Neural progenitor cell (in vitro differentiated cells): ENCODE measurements at regions not wholly inside any gene's neighbourhood (a gene's known extent, or its start where the extent isn't known, plus 50 kb on each side); places are given as distances from the start of the nearest gene placed in this dataset.

ENCODE experiments used
- DNase-seq: peaks from one replicate; pipeline ENCODE4 v3.0.0-alpha.2; 2016; ENCODE audit warnings: low spot score
- H2AFZ ChIP-seq: fragments of 200-600 bp; sonication (generic); replicated peaks from 2 replicates; pipeline ENCODE4 v1.6.1; 2016; ENCODE audit warnings: antibody characterized with exemption
- H3F3A ChIP-seq: fragments of 200-600 bp; sonication (generic); 2 replicates; pipeline ENCODE4 v1.6.1; 2016; ENCODE audit warnings: antibody characterized with exemption, low read depth
- H3K27ac ChIP-seq: fragments of 200-600 bp; sonication (generic); 2 replicates; pipeline ENCODE4 v1.5.1; 2016; ENCODE audit warnings: mild to moderate bottlenecking
- H3K27me3 ChIP-seq: fragments of 200-600 bp; sonication (generic); 2 replicates; pipeline ENCODE4 v1.6.1; 2016; ENCODE audit warnings: mild to moderate bottlenecking, moderate library complexity
- H3K36me3 ChIP-seq: fragments of 200-600 bp; sonication (generic); 2 replicates; pipeline ENCODE4 v1.5.1; 2016
- H3K4me1 ChIP-seq: fragments of 200-600 bp; sonication (generic); 2 replicates; pipeline ENCODE4 v1.6.1; 2016; ENCODE audit warnings: mixed run types
- H3K4me2 ChIP-seq: fragments of 200-600 bp; sonication (generic); 2 replicates; pipeline ENCODE4 v1.6.1; 2016
- H3K4me3 ChIP-seq: fragments of 200-600 bp; sonication (generic); 2 replicates; pipeline ENCODE4 v1.5.1; 2016
- H3K79me2 ChIP-seq: fragments of 200-600 bp; sonication (generic); 2 replicates; pipeline ENCODE4 v1.6.1; 2016; ENCODE audit warnings: low read depth
- H3K9ac ChIP-seq: fragments of 200-600 bp; sonication (generic); 2 replicates; pipeline ENCODE4 v1.6.1; 2016
- H3K9me3 ChIP-seq: fragments of 200-600 bp; sonication (generic); 2 replicates; pipeline ENCODE4 v1.5.1; 2016; ENCODE audit warnings: low read depth
- H4K20me1 ChIP-seq: fragments of 200-600 bp; sonication (generic); 2 replicates; pipeline ENCODE4 v1.6.1; 2016; ENCODE audit warnings: low read depth
- H3K27ac Mint-ChIP-seq: 3 replicates; pipeline ENCODE4 v1.8.0; 2021; ENCODE audit warnings: mixed read lengths
- H3K27me3 Mint-ChIP-seq: 2 replicates; pipeline ENCODE4 v1.8.0; 2022; ENCODE audit warnings: low read depth, mild to moderate bottlenecking, inconsistent platforms, moderate library complexity, mixed read lengths; ENCODE audit not compliant: insufficient read depth
- H3K36me3 Mint-ChIP-seq: 3 replicates; pipeline ENCODE4 v1.8.0; 2021; ENCODE audit warnings: mixed read lengths
- H3K4me1 Mint-ChIP-seq: 3 replicates; pipeline ENCODE4 v1.8.0; 2021; ENCODE audit warnings: mixed read lengths
- H3K4me3 Mint-ChIP-seq: 3 replicates; pipeline ENCODE4 v1.8.0; 2021; ENCODE audit warnings: mild to moderate bottlenecking, moderate library complexity, mixed read lengths
- H3K9me3 Mint-ChIP-seq: 3 replicates; pipeline ENCODE4 v1.8.0; 2020; ENCODE audit warnings: mixed read lengths
- EZH2 ChIP-seq: fragments of 200-600 bp; sonication (generic); IDR thresholded peaks from 2 replicates; pipeline ENCODE4 v1.6.1; 2017; ENCODE audit warnings: antibody characterized with exemption, mild to moderate bottlenecking, moderate library complexity
- EZH2phosphoT487 ChIP-seq: fragments of 200-600 bp; sonication (generic); IDR thresholded peaks from 2 replicates; pipeline ENCODE4 v1.6.1; 2017; ENCODE audit warnings: antibody characterized with exemption
- TF ChIP-seq, protein P1 (sequence below): fragments of 200-600 bp; sonication (generic); IDR thresholded peaks from 2 replicates; pipeline ENCODE4 v1.5.1; 2017; ENCODE audit warnings: antibody characterized with exemption, mild to moderate bottlenecking

DNA sequence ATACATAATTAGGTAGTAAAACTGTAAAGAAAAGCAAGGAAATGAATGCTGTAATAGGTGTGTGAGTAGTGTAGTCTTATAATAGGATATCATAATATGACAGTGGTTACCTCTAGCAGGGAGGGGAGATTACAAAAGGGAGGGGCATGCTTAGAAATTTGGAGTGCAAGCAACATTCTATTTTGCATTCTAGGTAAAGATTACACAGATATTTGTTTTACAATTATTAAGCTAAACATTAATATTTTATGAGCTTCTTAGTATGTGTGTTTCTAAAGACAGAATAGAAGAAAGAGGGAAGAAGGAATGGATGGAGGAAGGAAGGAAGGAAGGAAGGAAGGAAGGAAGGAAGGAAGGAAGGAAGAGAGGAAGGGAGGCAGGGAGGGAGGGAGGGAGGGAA lies 177.9 kb downstream of the PAX3 start:
- Histone ChIP-seq H3K4me1 (no peaks in the 10 kb centered on the region), H3K4me2 (no peak overlapping the region), H2AFZ (no peak overlapping the region), H3K27ac (no peak overlapping the region), H3K9me3 (no peaks in the 10 kb centered on the region), H3K79me2 (no peaks in the 10 kb centered on the region), H3F3A (no peaks in the 10 kb centered on the region), H3K27me3 (peaks cover 11% of the 10 kb centered on the region), H4K20me1 (no peaks in the 10 kb centered on the region), H3K9ac (no peak overlapping the region), H3K36me3 (no peaks in the 10 kb centered on the region), H3K4me3 (no peak overlapping the region)
- TF ChIP-seq EZH2phosphoT487: no peak
- Mint-ChIP-seq H3K36me3 (no peaks in the 10 kb centered on the region), H3K4me3 (no peak overlapping the region), H3K27me3 (no peaks in the 10 kb centered on the region), H3K27ac (no peak overlapping the region), H3K4me1 (peaks cover 3% of the 10 kb centered on the region), H3K9me3 (peaks cover 2% of the 10 kb centered on the region)
- no peak for DNase-seq

DNA sequence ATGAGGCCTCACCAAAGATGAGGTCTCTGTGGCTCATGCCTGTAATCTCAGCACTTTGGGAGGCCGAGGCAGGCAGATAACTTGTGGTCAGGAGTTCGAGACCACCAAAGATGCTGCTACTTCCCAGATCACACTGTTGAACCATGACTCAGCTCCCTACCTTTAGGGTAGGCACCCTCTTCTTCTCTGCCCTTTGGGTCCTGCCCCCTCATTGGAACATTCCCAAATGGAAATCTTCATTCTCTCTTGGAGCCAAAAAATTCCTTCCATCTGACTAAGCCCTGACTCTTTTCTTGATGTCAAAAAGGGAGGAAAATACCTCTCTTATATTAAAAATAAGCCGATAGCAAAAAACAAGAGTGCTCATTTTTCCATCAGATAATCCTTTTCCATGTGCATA lies 183.5 kb downstream of the PAX3 start:
- Histone ChIP-seq H3K79me2 (no peaks in the 10 kb centered on the region), H2AFZ (no peak overlapping the region), H3K9me3 (no peaks in the 10 kb centered on the region), H3F3A (no peaks in the 10 kb centered on the region), H3K4me1 (no peaks in the 10 kb centered on the region), H3K4me3 (no peak overlapping the region), H3K4me2 (no peak overlapping the region), H4K20me1 (no peaks in the 10 kb centered on the region), H3K27me3 (peaks cover 11% of the 10 kb centered on the region), H3K27ac (no peak overlapping the region), H3K9ac (no peak overlapping the region), H3K36me3 (no peaks in the 10 kb centered on the region)
- Mint-ChIP-seq H3K27ac (no peak overlapping the region), H3K9me3 (peaks cover 2% of the 10 kb centered on the region), H3K27me3 (no peaks in the 10 kb centered on the region), H3K4me3 (no peak overlapping the region), H3K36me3 (no peaks in the 10 kb centered on the region), H3K4me1 (no peaks in the 10 kb centered on the region)
- DNase-seq: no peak
- TF ChIP-seq EZH2phosphoT487: no peak
- TF ChIP-seq, protein P1, sequence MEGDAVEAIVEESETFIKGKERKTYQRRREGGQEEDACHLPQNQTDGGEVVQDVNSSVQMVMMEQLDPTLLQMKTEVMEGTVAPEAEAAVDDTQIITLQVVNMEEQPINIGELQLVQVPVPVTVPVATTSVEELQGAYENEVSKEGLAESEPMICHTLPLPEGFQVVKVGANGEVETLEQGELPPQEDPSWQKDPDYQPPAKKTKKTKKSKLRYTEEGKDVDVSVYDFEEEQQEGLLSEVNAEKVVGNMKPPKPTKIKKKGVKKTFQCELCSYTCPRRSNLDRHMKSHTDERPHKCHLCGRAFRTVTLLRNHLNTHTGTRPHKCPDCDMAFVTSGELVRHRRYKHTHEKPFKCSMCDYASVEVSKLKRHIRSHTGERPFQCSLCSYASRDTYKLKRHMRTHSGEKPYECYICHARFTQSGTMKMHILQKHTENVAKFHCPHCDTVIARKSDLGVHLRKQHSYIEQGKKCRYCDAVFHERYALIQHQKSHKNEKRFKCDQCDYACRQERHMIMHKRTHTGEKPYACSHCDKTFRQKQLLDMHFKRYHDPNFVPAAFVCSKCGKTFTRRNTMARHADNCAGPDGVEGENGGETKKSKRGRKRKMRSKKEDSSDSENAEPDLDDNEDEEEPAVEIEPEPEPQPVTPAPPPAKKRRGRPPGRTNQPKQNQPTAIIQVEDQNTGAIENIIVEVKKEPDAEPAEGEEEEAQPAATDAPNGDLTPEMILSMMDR: no peak
- TF ChIP-seq EZH2: no peak

DNA sequence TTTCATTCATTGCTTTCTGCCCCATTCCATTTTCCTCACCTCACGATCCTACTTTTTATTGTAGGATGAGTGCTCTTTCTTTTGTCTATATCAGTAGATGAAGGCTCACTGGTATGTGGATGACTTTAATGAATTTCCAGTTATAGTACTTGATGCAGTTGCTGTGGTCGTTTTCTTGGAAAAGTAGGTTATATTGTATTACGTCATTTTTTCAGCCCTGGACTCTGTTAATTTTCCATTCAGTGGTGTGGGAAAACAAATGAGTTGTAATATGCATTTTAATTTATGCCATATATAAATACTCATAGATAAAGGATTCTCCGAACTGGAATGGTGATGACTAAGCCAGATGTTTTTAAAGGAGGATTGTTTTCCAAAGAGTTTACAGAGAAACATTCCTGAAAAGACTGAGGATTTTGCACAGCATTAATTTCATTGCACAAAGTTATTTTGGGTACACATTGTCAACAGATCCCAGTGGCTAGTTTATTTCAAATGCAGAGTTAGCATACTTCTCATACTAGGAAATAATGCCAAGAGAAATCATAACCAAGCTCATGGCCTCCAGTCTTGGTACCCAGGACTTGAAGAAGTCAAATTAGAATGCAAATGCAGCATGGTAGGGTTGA lies 189.7 kb downstream of the PAX3 start:
- H3K79me2 ChIP-seq: no peaks in the 10 kb centered on the region
- no peaks in the 10 kb centered on the region for H3K36me3 Mint-ChIP-seq
- no peak for DNase-seq
- H4K20me1 ChIP-seq: no peaks in the 10 kb centered on the region
- no peak overlapping the region for H2AFZ ChIP-seq
- no peak overlapping the region for H3K9ac ChIP-seq
- H3K9me3 ChIP-seq: no peaks in the 10 kb centered on the region
- H3K4me2 ChIP-seq: no peak overlapping the region
- H3K4me1 ChIP-seq: peaks cover 18% of the 10 kb centered on the region
- H3K36me3 ChIP-seq: no peaks in the 10 kb centered on the region
- peaks cover 16% of the 10 kb centered on the region for H3K4me1 Mint-ChIP-seq
- H3K4me3 ChIP-seq: no peak overlapping the region
- no peaks in the 10 kb centered on the region for H3K27me3 ChIP-seq
- H3K4me3 Mint-ChIP-seq: no peak overlapping the region
- no peaks in the 10 kb centered on the region for H3K9me3 Mint-ChIP-seq
- TF ChIP-seq EZH2: no peak
- no peak for TF ChIP-seq EZH2phosphoT487
- TF ChIP-seq, protein P1: no peak
- H3K27ac ChIP-seq: no peak overlapping the region
- H3K27me3 Mint-ChIP-seq: peaks cover 5% of the 10 kb centered on the region
- H3K27ac Mint-ChIP-seq: no peak overlapping the region
- no peaks in the 10 kb centered on the region for H3F3A ChIP-seq

GRCh38 chr2:222108497-222108896 lies 190.3 kb downstream of the PAX3 start:
- Histone ChIP-seq H3K79me2 (no peaks in the 10 kb centered on the region), H3K27me3 (no peaks in the 10 kb centered on the region), H4K20me1 (no peaks in the 10 kb centered on the region), H3K27ac (no peak overlapping the region), H3K9ac (no peak overlapping the region), H3K9me3 (no peaks in the 10 kb centered on the region), H3K36me3 (no peaks in the 10 kb centered on the region), H3K4me2 (no peak overlapping the region), H3K4me3 (no peak overlapping the region), H3F3A (no peaks in the 10 kb centered on the region), H2AFZ (no peak overlapping the region), H3K4me1 (peaks cover 24% of the 10 kb centered on the region)
- H3K9me3 Mint-ChIP-seq: no peaks in the 10 kb centered on the region
- H3K4me1 Mint-ChIP-seq: peaks cover 20% of the 10 kb centered on the region
- H3K36me3 Mint-ChIP-seq: no peaks in the 10 kb centered on the region
- H3K27ac Mint-ChIP-seq: no peak overlapping the region
- no peak overlapping the region for H3K4me3 Mint-ChIP-seq
- no peak for TF ChIP-seq EZH2
- TF ChIP-seq, protein P1: no peak
- no peak for TF ChIP-seq EZH2phosphoT487
- no peak for DNase-seq
- H3K27me3 Mint-ChIP-seq: peaks cover 5% of the 10 kb centered on the region
